AML-193 (cell line): ENCODE measurements at regions not wholly inside any gene's neighbourhood (a gene's known extent, or its start where the extent isn't known, plus 50 kb on each side); places are given as distances from the start of the nearest gene placed in this dataset.

ENCODE experiments used
- DNase-seq, 2 experiments: peaks; one replicate each; lab custom pipeline; 2025; lab: John Stamatoyannopoulos, UW

- no peak for DNase-seq
These were observed 59.7 kb upstream of the SPOPL start for GRCh38 chr2:138441916-138442315.

GRCh38 chr2:138444411-138444810 is 57.2 kb upstream of the SPOPL start:
- no peak for DNase-seq

GRCh38 chr2:138445227-138445626 is 56.3 kb upstream of the SPOPL start:
- DNase-seq: no peak

GRCh38 chr2:138446043-138446442 is 55.5 kb upstream of the SPOPL start:
- no peak for DNase-seq

- no peak for DNase-seq
These were observed 53.5 kb upstream of the SPOPL start for GRCh38 chr2:138447889-138448570.
